GM21737 (cell line): ENCODE measurements at regions not wholly inside any gene's neighbourhood (a gene's known extent, or its start where the extent isn't known, plus 50 kb on each side); places are given as distances from the start of the nearest gene placed in this dataset.

Experiments
- ATAC-seq: cut with Tn5 transposase; IDR thresholded peaks from one replicate; pipeline ENCODE4 v1.9.1; 2021; ENCODE audit warnings: mild to moderate bottlenecking, moderate library complexity; ENCODE audit not compliant: unreplicated experiment

- no peak for ATAC-seq
These were observed 138.0 kb upstream of the SMAD3 start for GRCh38 chr15:66927201-66928077.

DNA sequence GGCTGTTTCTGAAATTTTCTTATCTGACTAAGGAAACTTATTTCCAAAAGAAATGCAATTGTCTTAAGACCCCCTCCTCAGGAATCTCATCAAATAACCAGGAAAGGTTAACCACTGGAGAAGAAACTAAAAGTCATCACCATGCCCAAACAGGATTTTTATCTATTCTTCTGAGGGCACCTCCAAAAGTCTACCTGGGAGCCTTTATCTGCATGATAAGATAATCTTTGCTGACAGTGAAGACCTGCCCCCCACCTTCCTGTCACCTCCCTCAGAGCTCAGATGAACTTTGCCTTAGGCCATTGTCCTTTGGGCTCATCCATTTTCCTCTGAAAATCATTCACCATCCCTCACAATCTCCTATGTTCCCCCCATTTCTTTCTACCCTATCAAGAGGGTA lies 137.3 kb upstream of the SMAD3 start:
- no peak for ATAC-seq

- no peak for ATAC-seq
These were observed 136.6 kb upstream of the SMAD3 start for GRCh38 chr15:66928784-66929183.

DNA sequence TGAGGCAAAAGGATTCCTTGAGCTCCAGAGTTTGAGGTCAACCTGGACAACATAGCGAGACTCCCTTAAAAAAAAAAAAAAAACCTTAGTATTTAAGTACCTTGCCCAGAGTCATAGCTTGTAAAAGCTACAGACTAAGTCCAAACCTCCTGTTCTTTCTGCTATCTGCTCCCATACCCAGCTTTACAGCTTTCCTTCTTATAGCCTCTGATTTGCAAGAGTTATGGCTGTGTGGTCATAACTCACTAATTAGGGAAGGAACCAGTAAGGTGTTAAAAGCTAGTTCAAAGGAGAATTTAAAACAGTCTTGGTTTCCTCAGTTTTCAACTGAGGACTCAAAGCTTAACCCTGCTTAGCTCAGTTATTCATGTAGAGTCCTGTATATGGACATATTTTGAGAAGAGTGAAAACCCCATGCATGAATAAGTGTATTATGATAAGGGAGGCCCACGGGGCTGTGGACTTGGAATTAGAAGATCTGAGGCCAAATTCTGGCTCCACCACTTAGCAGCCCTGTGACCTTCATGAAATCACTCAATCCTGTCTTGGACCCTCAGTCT lies 135.5 kb upstream of the SMAD3 start:
- ATAC-seq = no peak

GRCh38 chr15:66931768-66932633 lies 133.4 kb upstream of the SMAD3 start:
- ATAC-seq = no peak

DNA sequence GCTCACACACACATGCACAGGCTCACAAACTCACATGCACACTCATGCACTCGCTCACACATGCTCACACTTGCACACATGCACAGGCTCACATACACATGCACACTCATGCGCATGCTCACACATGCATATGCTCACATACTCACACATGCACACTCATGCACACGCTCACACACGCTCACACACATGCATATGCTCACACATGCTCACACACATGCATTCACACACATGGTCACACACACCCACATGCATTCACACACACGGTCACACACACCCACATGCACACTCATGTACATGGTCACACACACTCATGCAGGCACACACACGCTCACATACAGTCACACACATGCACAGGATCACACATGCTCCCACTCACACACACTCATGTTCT lies 132.8 kb upstream of the SMAD3 start:
- no peak for ATAC-seq

- ATAC-seq = no peak
These were observed 131.2 kb upstream of the SMAD3 start for GRCh38 chr15:66933932-66934867.

DNA sequence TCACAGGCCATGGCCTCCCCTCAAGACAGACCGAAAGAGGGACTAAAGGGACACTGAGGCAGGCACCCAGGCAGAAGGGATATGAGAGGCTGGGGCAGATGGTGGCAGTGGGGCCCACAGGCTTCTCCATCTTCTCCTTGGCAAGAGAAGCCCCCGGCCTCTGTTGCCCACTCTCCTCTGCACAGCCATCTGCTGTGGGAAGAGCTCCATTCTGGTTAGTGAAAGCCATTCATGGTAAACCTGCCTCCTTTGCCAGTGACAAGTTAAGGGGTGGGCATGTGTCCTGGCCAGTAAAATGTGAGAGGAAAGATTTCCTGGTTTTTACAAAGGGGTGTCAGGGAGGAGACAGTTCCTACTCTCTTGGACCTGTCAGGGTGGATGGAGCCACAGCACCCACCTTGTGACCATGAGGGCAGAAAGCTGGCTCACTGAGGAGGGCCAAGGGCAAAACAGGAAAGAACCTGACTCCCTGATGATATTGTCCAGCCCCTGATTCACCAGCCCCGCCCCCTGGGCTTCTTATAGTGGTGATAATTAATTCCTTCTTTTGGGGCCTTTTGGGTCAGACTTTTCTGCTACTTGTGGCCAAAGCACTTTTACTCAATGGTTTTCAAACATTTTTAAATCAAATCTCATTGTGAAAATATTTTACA lies 130.4 kb upstream of the SMAD3 start:
- no peak for ATAC-seq

GRCh38 chr15:66935688-66936087 lies 129.7 kb upstream of the SMAD3 start:
- ATAC-seq = no peak

GRCh38 chr15:66936109-66936860 lies 129.1 kb upstream of the SMAD3 start:
- ATAC-seq = no peak

DNA sequence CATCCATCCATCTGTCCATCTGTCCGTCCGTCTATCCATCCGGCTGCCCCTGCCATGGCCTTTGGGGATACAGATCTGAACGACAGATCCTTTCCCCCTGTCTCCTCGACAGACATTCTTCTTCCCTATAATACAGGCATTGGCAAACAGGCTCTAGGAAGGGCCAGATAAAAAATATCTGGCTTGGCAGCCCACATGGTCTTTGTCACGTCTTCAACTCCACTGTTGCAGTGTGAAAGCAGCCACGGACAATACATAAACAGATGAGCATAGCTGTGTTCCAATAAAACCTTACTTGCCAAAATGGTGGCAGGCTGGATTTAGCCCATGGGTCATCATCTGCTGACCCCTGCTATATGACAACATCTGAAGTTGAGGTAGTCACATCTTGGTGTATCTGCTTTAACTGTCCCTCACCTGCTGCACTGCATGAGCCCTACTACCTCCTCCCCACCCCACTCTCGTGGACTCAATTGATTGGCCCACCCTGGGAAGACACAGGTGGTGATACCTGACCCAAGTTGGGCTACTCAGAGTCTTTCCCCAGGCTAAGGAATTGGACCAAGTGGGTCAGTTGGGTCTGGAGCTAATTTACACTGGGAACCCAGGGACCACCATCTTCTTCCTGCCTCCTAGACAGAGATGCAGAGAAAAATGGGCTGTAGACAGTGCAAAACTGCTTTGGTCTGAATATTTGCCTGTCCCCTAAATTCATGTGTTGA lies 128.4 kb upstream of the SMAD3 start:
- ATAC-seq = no peak

- no peak for ATAC-seq
These were observed 127.8 kb upstream of the SMAD3 start for GRCh38 chr15:66937588-66937987.

GRCh38 chr15:66938114-66938830 lies 127.1 kb upstream of the SMAD3 start:
- no peak for ATAC-seq

- no peak for ATAC-seq
These were observed 126.4 kb upstream of the SMAD3 start for GRCh38 chr15:66939016-66939415.

DNA sequence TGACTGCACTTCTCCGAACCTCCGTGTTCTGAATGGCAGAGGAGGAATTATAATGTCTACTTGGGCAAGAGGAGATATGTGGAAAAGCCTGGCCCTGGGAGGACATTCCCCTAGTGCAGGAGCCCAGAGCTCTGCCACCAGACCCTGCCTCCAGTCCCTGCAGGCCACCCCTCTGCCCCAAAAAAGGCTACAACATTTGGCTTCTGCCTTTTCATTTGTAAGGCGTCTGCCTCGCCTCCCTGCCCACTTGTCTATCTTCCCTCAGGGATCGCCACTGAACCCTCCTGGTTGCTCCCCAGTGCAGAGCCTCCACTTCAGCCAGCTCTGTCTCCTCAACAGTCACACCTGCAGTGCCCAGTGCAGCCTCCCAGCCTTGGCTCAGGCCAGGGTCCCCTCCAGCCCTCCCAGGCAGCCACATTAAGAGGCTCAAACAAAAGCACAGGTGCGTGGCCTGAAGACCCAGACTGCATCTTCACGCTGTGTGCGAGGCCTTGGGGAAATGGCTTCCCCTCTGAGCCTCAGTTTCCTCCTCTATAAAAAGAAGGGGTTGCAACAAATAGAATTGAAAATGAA lies 125.9 kb upstream of the SMAD3 start:
- ATAC-seq = no peak

DNA sequence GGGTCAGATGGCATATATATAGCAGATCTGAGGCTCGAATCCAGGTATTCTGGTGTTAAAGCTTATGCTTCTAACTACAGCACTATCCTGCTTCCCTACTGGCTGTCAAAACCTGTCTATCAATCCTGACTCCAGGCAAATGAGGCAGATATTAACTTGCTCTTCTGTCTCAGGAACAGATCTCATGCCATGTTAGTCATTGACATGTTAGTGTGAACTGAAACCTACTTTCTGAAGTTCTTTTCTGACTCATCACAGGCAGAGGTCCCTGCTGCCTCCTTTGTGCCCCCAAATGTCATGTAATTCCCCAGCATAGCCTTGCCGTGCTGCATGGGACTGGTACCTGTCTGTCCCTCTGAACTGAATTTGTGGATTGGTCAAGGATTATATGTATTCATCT lies 125.0 kb upstream of the SMAD3 start:
- ATAC-seq = no peak

DNA sequence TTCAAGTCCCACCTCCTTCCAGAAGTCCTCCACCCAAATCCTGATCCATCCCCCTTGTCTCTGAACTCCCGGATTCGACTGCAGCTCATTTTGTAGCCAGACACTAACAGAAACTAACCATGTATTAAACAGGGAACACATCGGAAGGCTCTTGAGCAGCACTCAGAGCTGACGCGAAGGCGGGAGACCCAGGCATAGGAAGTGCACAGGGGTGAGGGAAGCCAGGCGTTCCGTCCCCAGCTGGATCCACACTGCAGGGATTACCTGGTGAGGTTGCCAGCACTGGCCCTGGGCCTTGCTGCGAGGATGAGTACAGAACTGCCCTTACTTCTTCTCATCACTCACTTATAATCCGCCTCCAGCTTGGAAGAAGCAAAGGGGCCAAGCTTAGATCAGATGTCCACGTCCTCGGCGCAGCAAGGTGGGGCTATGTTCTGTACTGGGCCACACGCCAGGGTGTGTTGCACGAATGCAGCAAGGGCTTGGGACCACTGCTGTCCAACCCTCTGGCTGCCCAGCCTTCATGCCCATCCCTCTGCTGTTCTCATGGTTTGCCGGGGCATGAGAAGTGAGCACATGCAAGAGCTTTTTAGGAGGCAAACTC lies 124.2 kb upstream of the SMAD3 start:
- no peak for ATAC-seq
